Cardiac muscle cell (in vitro differentiated cells and primary cell): ENCODE measurements at regions not wholly inside any gene's neighbourhood (a gene's known extent, or its start where the extent isn't known, plus 50 kb on each side); places are given as distances from the start of the nearest gene placed in this dataset.
"Not testable (repeated sequence)": the region's sequence is repeated elsewhere in the genome, so short reads cannot be mapped to it uniquely, and the experiment has no call there.

ENCODE experiments used
- DNase-seq, 2 donors: peaks; one replicate each; pipeline versions ENCODE4 v3.0.0 to v3.0.0-alpha.2; 2010 to 2017; ENCODE audit warnings: low read depth in 1 of 2, low spot score in 1 of 2
- H3K27ac ChIP-seq: fragments of 200-600 bp; sonication (generic); 2 replicates; pipeline ENCODE4 v1.5.1; 2016
- H3K27me3 ChIP-seq: fragments of 200-600 bp; sonication (generic); 2 replicates; pipeline ENCODE4 v1.6.0; 2016; ENCODE audit warnings: control low read depth
- H3K36me3 ChIP-seq: fragments of 200-600 bp; sonication (generic); 2 replicates; pipeline ENCODE4 v1.5.1; 2016; ENCODE audit warnings: control low read depth
- H3K4me1 ChIP-seq: fragments of 200-600 bp; sonication (generic); 2 replicates; pipeline ENCODE4 v1.8.1; 2017; ENCODE audit warnings: low read depth, mild to moderate bottlenecking, mixed run types
- H3K4me3 ChIP-seq: fragments of 200-600 bp; sonication (generic); 2 replicates; pipeline ENCODE4 v1.5.1; 2016; ENCODE audit warnings: mild to moderate bottlenecking
- H3K9me3 ChIP-seq: fragments of 200-600 bp; sonication (generic); 2 replicates; pipeline ENCODE4 v1.5.1; 2017; ENCODE audit warnings: low read depth, mild to moderate bottlenecking, control low read depth
- CTCF ChIP-seq: IDR thresholded peaks from 2 replicates; pipeline ENCODE4 v1.5.1; 2012; ENCODE audit warnings: low read depth, mild to moderate bottlenecking, low read length

DNA sequence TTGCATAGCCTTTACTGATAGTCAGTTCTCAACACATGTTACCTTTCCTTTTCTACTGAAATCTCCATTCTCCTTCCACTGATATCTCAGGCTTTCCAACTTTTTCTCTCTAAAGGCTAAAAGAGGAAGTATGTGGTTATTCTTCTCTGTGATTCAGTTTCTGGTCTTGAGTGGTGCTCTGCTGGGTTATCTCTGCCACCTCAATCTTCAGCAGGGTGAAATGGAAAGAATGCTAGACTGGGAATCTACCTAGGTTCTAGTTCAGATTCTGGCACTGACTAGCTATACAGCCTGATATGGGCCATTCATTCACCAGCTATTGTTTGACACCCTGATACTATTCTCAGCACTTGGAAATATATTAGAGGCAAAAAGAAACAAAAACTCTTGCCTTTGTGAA is 124.9 kb upstream of the GRIA1 start:
- H3K4me1 ChIP-seq: peaks cover 9% of the 10 kb centered on the region
- no peak overlapping the region for H3K4me3 ChIP-seq
- H3K36me3 ChIP-seq: no peaks in the 10 kb centered on the region
- H3K9me3 ChIP-seq: no peaks in the 10 kb centered on the region
- TF ChIP-seq CTCF: no peak
- no peak overlapping the region for H3K27ac ChIP-seq
- DNase-seq: no peak
- H3K27me3 ChIP-seq: no peaks in the 10 kb centered on the region

GRCh38 chr5:153367466-153367865 is 123.0 kb upstream of the GRIA1 start:
- peaks cover 9% of the 10 kb centered on the region for H3K4me1 ChIP-seq
- TF ChIP-seq CTCF: no peak
- H3K9me3 ChIP-seq: no peaks in the 10 kb centered on the region
- no peak overlapping the region for H3K27ac ChIP-seq
- H3K4me3 ChIP-seq: no peak overlapping the region
- H3K36me3 ChIP-seq: no peaks in the 10 kb centered on the region
- no peaks in the 10 kb centered on the region for H3K27me3 ChIP-seq
- DNase-seq: no peak

DNA sequence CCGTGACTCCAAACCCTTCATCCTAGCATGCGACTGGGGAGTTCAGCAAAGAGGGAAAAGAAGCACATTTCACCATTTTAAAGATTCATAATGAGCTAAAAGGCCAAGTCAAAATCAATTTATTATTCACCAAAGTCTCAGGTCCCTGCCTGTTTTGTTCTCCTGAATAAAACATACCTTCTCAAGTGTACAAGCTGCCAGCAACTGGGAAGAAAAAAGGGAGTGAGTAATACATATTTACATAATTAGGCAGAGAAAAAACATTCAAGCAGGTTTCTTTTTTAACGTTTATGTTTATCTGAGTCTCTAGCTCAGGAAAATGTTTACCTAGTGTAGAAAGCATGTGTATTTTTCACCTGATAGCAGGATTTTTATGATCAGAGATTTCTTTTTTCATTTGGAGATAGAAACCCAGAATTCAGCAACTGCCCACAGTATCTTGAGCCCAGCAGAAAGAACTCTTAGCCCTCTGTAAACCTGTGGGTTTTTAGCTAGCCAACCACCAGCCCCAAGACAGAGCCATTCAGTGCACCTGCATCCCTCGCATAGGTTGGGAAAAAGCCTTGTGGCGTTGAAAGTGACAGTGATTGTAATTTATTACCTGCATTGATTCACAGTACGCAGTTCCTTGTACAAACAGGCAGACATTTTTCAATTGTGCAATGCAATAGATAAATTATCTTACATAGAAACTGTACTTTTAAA is 117.9 kb upstream of the GRIA1 start:
- Histone ChIP-seq H3K9me3 (no peaks in the 10 kb centered on the region), H3K4me3 (no peak overlapping the region), H3K4me1 (no peaks in the 10 kb centered on the region), H3K36me3 (no peaks in the 10 kb centered on the region), H3K27ac (no peak overlapping the region), H3K27me3 (no peaks in the 10 kb centered on the region)
- TF ChIP-seq CTCF: no peak
- no peak for DNase-seq

DNA sequence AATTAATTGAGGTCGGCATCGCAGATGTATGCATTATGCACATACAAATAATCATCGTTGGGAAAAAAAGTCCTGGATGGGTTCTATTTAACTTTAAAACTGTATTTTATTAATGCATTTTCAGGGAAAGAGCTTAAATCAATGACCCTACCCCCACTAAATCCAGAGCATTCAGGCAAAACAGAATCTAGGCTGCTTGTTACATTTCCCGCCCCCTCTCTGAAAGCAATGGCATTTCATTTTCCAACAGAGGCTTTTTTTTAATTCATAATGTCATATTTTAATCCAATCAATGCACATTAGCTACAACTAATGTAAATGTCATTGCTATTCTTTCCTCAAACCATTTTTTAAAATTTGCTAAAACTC is 117.4 kb upstream of the GRIA1 start:
- no peak for TF ChIP-seq CTCF
- Histone ChIP-seq H3K4me3 (no peak overlapping the region), H3K27me3 (no peaks in the 10 kb centered on the region), H3K9me3 (no peaks in the 10 kb centered on the region), H3K36me3 (no peaks in the 10 kb centered on the region), H3K4me1 (no peaks in the 10 kb centered on the region), H3K27ac (no peak overlapping the region)
- no peak for DNase-seq

- not testable (repeated sequence) for DNase-seq, H3K4me3 ChIP-seq, H3K9me3 ChIP-seq, H3K27me3 ChIP-seq, H3K4me1 ChIP-seq, H3K36me3 ChIP-seq, H3K27ac ChIP-seq
Measured at GRCh38 chr5:153381630-153382029, 108.8 kb upstream of the GRIA1 start.

GRCh38 chr5:153390569-153390968 is 99.9 kb upstream of the GRIA1 start:
- DNase-seq: no peak
- TF ChIP-seq CTCF: no peak
- H3K27me3 ChIP-seq: no peaks in the 10 kb centered on the region

More at GRCh38 chr5:153390569-153390968, 99.9 kb upstream of the GRIA1 start:
- Histone ChIP-seq H3K27ac (no peak overlapping the region), H3K36me3 (no peaks in the 10 kb centered on the region), H3K4me3 (no peak overlapping the region), H3K9me3 (no peaks in the 10 kb centered on the region), H3K4me1 (no peaks in the 10 kb centered on the region)
